Tibial nerve (tissue), 4 donors: ENCODE measurements at regions not wholly inside any gene's neighbourhood (a gene's known extent, or its start where the extent isn't known, plus 50 kb on each side); places are given as distances from the start of the nearest gene placed in this dataset.

Source experiments
- EP300 ChIP-seq, 2 donors: sonication (generic); formaldehyde crosslinking; IDR thresholded peaks; one replicate each; pipeline ENCODE4 v1.6.1; 2017; ENCODE audit warnings: antibody characterized with exemption in 2 of 2, mild to moderate bottlenecking in 1 of 2
- POLR2A ChIP-seq, 2 donors: fragments of 450-650 bp; IDR thresholded peaks; one replicate each; pipeline ENCODE4 v1.6.1; 2017; ENCODE audit warnings: antibody characterized with exemption in 2 of 2, mild to moderate bottlenecking in 2 of 2, moderate library complexity in 2 of 2
- TF ChIP-seq, protein P1 (sequence below), 5 experiments: fragments of 200-600 bp in 3 of 5; fragments of 450-650 bp in 2 of 5; sonication (generic) in 3 of 5; IDR thresholded peaks; one replicate each; pipeline ENCODE4 v1.5.1; 2016 to 2019; ENCODE audit warnings: antibody characterized with exemption in 5 of 5, mild to moderate bottlenecking in 3 of 5, moderate library complexity in 2 of 5

- TF ChIP-seq, protein P1, sequence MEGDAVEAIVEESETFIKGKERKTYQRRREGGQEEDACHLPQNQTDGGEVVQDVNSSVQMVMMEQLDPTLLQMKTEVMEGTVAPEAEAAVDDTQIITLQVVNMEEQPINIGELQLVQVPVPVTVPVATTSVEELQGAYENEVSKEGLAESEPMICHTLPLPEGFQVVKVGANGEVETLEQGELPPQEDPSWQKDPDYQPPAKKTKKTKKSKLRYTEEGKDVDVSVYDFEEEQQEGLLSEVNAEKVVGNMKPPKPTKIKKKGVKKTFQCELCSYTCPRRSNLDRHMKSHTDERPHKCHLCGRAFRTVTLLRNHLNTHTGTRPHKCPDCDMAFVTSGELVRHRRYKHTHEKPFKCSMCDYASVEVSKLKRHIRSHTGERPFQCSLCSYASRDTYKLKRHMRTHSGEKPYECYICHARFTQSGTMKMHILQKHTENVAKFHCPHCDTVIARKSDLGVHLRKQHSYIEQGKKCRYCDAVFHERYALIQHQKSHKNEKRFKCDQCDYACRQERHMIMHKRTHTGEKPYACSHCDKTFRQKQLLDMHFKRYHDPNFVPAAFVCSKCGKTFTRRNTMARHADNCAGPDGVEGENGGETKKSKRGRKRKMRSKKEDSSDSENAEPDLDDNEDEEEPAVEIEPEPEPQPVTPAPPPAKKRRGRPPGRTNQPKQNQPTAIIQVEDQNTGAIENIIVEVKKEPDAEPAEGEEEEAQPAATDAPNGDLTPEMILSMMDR (IDR thresholded peaks at IDR 0.05): no peak
- no peak for TF ChIP-seq POLR2A (IDR thresholded peaks at IDR 0.05)
- TF ChIP-seq EP300 (IDR thresholded peaks at IDR 0.05): no peak
These were observed 922.6 kb upstream of the PABPC4L start for GRCh38 chr4:135124196-135124595.
